ENCODE measurements at regions not wholly inside any gene's neighbourhood (a gene's known extent, or its start where the extent isn't known, plus 50 kb on each side); places are given as distances from the start of the nearest gene placed in this dataset.

GRCh38 chr5:124337996-124338395, 408.4 kb downstream of the ZNF608 start:
- H3K79me2 ChIP-seq (ENCODE audit: insufficient read depth): no peaks in the 10 kb centered on the region
- H3K9me3 ChIP-seq (ENCODE audit: low read depth): no peaks in the 10 kb centered on the region
- H3K4me3 ChIP-seq: no peak overlapping the region
- no peak overlapping the region for H3K27ac ChIP-seq
- H3K9me2 ChIP-seq (ENCODE audit: insufficient read depth): no peaks in the 10 kb centered on the region
- H3K27me3 ChIP-seq (replicated peaks; ENCODE audit: insufficient read depth): peaks cover 64% of the 10 kb centered on the region
- DNase-seq: no peak
- H3K36me3 ChIP-seq (ENCODE audit: low read depth): no peaks in the 10 kb centered on the region
- no peak overlapping the region for H2AFZ ChIP-seq
- H3F3A ChIP-seq (ENCODE audit: insufficient read depth): peaks cover 7% of the 10 kb centered on the region; the same call in 1 of the 2 replicates
- in situ Hi-C loops (cut with MboI): no loop called here
- H3K9ac ChIP-seq: no peak overlapping the region
- H4K20me1 ChIP-seq (ENCODE audit: insufficient read depth): no peaks in the 10 kb centered on the region
- H3K4me2 ChIP-seq (ENCODE audit: unreplicated experiment): no peak overlapping the region
- H3K4me1 ChIP-seq (ENCODE audit: insufficient read depth): peaks cover 5% of the 10 kb centered on the region
- no peak for TF ChIP-seq EZH2phosphoT487 (IDR thresholded peaks at IDR 0.05; ENCODE audit: insufficient read depth, low read depth)
- TF ChIP-seq EZH2 (IDR thresholded peaks at IDR 0.05; ENCODE audit: insufficient read depth, poor library complexity, severe bottlenecking): no peak

- no peaks in the 10 kb centered on the region for H3K9me2 ChIP-seq (ENCODE audit: insufficient read depth)
- H3K9me3 ChIP-seq (ENCODE audit: low read depth): no peaks in the 10 kb centered on the region
- no peak overlapping the region for H3K9ac ChIP-seq
- H3K4me2 ChIP-seq (ENCODE audit: unreplicated experiment): no peak overlapping the region
- peaks cover 43% of the 10 kb centered on the region for H3K27me3 ChIP-seq (replicated peaks; ENCODE audit: insufficient read depth)
- no peaks in the 10 kb centered on the region for H4K20me1 ChIP-seq (ENCODE audit: insufficient read depth)
- no peak for DNase-seq
- no peaks in the 10 kb centered on the region for H3K4me1 ChIP-seq (ENCODE audit: insufficient read depth)
- in situ Hi-C loops (cut with MboI): no loop called here
- H3K4me3 ChIP-seq: no peak overlapping the region
- TF ChIP-seq EZH2 (IDR thresholded peaks at IDR 0.05; ENCODE audit: insufficient read depth, poor library complexity, severe bottlenecking) (no peak), EZH2phosphoT487 (IDR thresholded peaks at IDR 0.05; ENCODE audit: insufficient read depth, low read depth) (no peak)
- H2AFZ ChIP-seq: no peak overlapping the region
- no peaks in the 10 kb centered on the region; the same call in 1 of the 2 replicates for H3K36me3 ChIP-seq (ENCODE audit: low read depth)
- no peaks in the 10 kb centered on the region for H3K79me2 ChIP-seq (ENCODE audit: insufficient read depth)
- 62 to 76% methylated on average over 4 of the region's 4 CpGs for WGBS, 2 experiments (ENCODE audit: low coverage in 1 of 2, low lambda C conversion rate in 2 of 2, missing lambda C conversion rate in 2 of 2)
- no peak overlapping the region for H3K27ac ChIP-seq
- H3F3A ChIP-seq (ENCODE audit: insufficient read depth): no peaks in the 10 kb centered on the region
These were observed 413.0 kb downstream of the ZNF608 start for GRCh38 chr5:124333298-124333979.

GRCh38 chr5:124332273-124332672, 414.2 kb downstream of the ZNF608 start:
- DNase-seq: no peak
- Histone ChIP-seq H3K4me3 (no peak overlapping the region), H4K20me1 (ENCODE audit: insufficient read depth) (no peaks in the 10 kb centered on the region), H2AFZ (no peak overlapping the region), H3K36me3 (ENCODE audit: low read depth) (no peaks in the 10 kb centered on the region; the same call in 1 of the 2 replicates), H3K27ac (no peak overlapping the region), H3K4me1 (ENCODE audit: insufficient read depth) (no peaks in the 10 kb centered on the region), H3K9me3 (ENCODE audit: low read depth) (no peaks in the 10 kb centered on the region), H3F3A (ENCODE audit: insufficient read depth) (no peaks in the 10 kb centered on the region), H3K9me2 (ENCODE audit: insufficient read depth) (no peaks in the 10 kb centered on the region), H3K79me2 (ENCODE audit: insufficient read depth) (no peaks in the 10 kb centered on the region), H3K4me2 (ENCODE audit: unreplicated experiment) (no peak overlapping the region), H3K27me3 (replicated peaks; ENCODE audit: insufficient read depth) (peaks cover 42% of the 10 kb centered on the region), H3K9ac (no peak overlapping the region)
- no peak for TF ChIP-seq EZH2 (IDR thresholded peaks at IDR 0.05; ENCODE audit: insufficient read depth, poor library complexity, severe bottlenecking)
- TF ChIP-seq EZH2phosphoT487 (IDR thresholded peaks at IDR 0.05; ENCODE audit: insufficient read depth, low read depth): no peak
- WGBS, 2 experiments (ENCODE audit: low coverage in 1 of 2, low lambda C conversion rate in 2 of 2, missing lambda C conversion rate in 2 of 2): 70 to 74% methylated on average over 3 of the region's 3 CpGs
- in situ Hi-C loops (cut with MboI): no loop called here

- Histone ChIP-seq H3K9me2 (ENCODE audit: insufficient read depth) (no peaks in the 10 kb centered on the region), H2AFZ (no peak overlapping the region), H3K9me3 (ENCODE audit: low read depth) (no peaks in the 10 kb centered on the region), H3K27me3 (replicated peaks; ENCODE audit: insufficient read depth) (peaks cover 39% of the 10 kb centered on the region), H3F3A (ENCODE audit: insufficient read depth) (no peaks in the 10 kb centered on the region), H3K4me2 (ENCODE audit: unreplicated experiment) (no peak overlapping the region), H4K20me1 (ENCODE audit: insufficient read depth) (no peaks in the 10 kb centered on the region), H3K4me3 (no peak overlapping the region), H3K27ac (no peak overlapping the region), H3K36me3 (ENCODE audit: low read depth) (no peaks in the 10 kb centered on the region; the same call in 1 of the 2 replicates), H3K4me1 (ENCODE audit: insufficient read depth) (no peaks in the 10 kb centered on the region), H3K9ac (no peak overlapping the region), H3K79me2 (ENCODE audit: insufficient read depth) (no peaks in the 10 kb centered on the region)
- TF ChIP-seq EZH2phosphoT487 (IDR thresholded peaks at IDR 0.05; ENCODE audit: insufficient read depth, low read depth) (no peak), EZH2 (IDR thresholded peaks at IDR 0.05; ENCODE audit: insufficient read depth, poor library complexity, severe bottlenecking) (no peak)
- in situ Hi-C loops (cut with MboI): no loop called here
- DNase-seq: peak; percentile 26
These were observed 415.7 kb downstream of the ZNF608 start for GRCh38 chr5:124330595-124331220.
